H9 (cell line): ENCODE measurements at regions not wholly inside any gene's neighbourhood (a gene's known extent, or its start where the extent isn't known, plus 50 kb on each side); places are given as distances from the start of the nearest gene placed in this dataset.
A peak's percentile ranks its signal among the peaks of the same experiment; 100 is the strongest.

ENCODE experiments used
- DNase-seq: peaks from one replicate; pipeline ENCODE4 v3.0.0-alpha.2; 2017
- H2AFZ ChIP-seq: one replicate; pipeline ENCODE4 v1.6.1; 2013; ENCODE audit warnings: mild to moderate bottlenecking, low read length, control low read depth, moderate library complexity
- H2AK5ac ChIP-seq: 2 replicates; pipeline ENCODE4 v1.6.1; 2013; ENCODE audit warnings: low read length, control low read depth, mixed read lengths; ENCODE audit not compliant: insufficient read length
- H2BK120ac ChIP-seq: one replicate; pipeline ENCODE4 v1.6.1; 2013; ENCODE audit warnings: low read depth, mild to moderate bottlenecking, low read length, control low read depth, inconsistent platforms; ENCODE audit not compliant: poor library complexity, severe bottlenecking
- H2BK12ac ChIP-seq: 2 replicates; pipeline ENCODE4 v1.6.1; 2013; ENCODE audit warnings: low read length, control low read depth, mixed read lengths, low read depth; ENCODE audit not compliant: insufficient read length
- H2BK15ac ChIP-seq: 2 replicates; pipeline ENCODE4 v1.6.1; 2013; ENCODE audit warnings: low read depth, low read length, control low read depth
- H2BK20ac ChIP-seq: one replicate; pipeline ENCODE4 v1.6.1; 2013; ENCODE audit warnings: low read depth, mild to moderate bottlenecking, low read length, control low read depth, inconsistent platforms; ENCODE audit not compliant: poor library complexity, severe bottlenecking
- H2BK5ac ChIP-seq: 2 replicates; pipeline ENCODE4 v1.6.1; 2013; ENCODE audit warnings: low read length, control low read depth, mixed read lengths; ENCODE audit not compliant: insufficient read length
- H3K14ac ChIP-seq: 2 replicates; pipeline ENCODE4 v1.6.1; 2013; ENCODE audit warnings: low read length, control low read depth; ENCODE audit not compliant: insufficient read depth
- H3K18ac ChIP-seq: 2 replicates; pipeline ENCODE4 v1.6.1; 2013; ENCODE audit warnings: low read depth, mild to moderate bottlenecking, mixed read lengths, low read length, control low read depth; ENCODE audit not compliant: insufficient read length
- H3K23ac ChIP-seq: 2 replicates; pipeline ENCODE4 v1.6.1; 2013; ENCODE audit warnings: low read length, control low read depth, mixed read lengths, low read depth; ENCODE audit not compliant: insufficient read length
- H3K23me2 ChIP-seq: 2 replicates; pipeline ENCODE4 v1.6.1; 2013; ENCODE audit warnings: low read depth, mild to moderate bottlenecking, mixed read lengths, low read length, control low read depth; ENCODE audit not compliant: insufficient read length, poor library complexity, severe bottlenecking
- H3K27ac ChIP-seq: 2 replicates; pipeline ENCODE4 v1.5.1; 2013; ENCODE audit warnings: low read length, control low read depth, mixed read lengths, low read depth; ENCODE audit not compliant: insufficient read length
- H3K27me3 ChIP-seq: 2 replicates; pipeline ENCODE4 v1.6.1; 2013; ENCODE audit warnings: low read length, control low read depth, inconsistent platforms; ENCODE audit not compliant: insufficient read depth
- H3K4ac ChIP-seq: 2 replicates; pipeline ENCODE4 v1.6.1; 2013; ENCODE audit warnings: low read depth, mild to moderate bottlenecking, control low read depth, inconsistent platforms, low read length, moderate library complexity
- H3K4me1 ChIP-seq: 2 replicates; pipeline ENCODE4 v1.6.1; 2013; ENCODE audit warnings: low read length, control low read depth, inconsistent platforms; ENCODE audit not compliant: insufficient read depth
- H3K4me2 ChIP-seq: 2 replicates; pipeline ENCODE4 v1.6.1; 2013; ENCODE audit warnings: low read length, control low read depth, mixed read lengths; ENCODE audit not compliant: insufficient read length, insufficient read depth
- H3K56ac ChIP-seq: 2 replicates; pipeline ENCODE4 v1.6.1; 2013; ENCODE audit warnings: low read depth, mild to moderate bottlenecking, mixed read lengths, low read length, control low read depth; ENCODE audit not compliant: insufficient read length
- H3K79me1 ChIP-seq: 2 replicates; pipeline ENCODE4 v1.6.1; 2013; ENCODE audit warnings: low read depth, mild to moderate bottlenecking, moderate library complexity, low read length, control low read depth, inconsistent platforms; ENCODE audit not compliant: insufficient read depth, poor library complexity, severe bottlenecking
- H3K79me2 ChIP-seq: 2 replicates; pipeline ENCODE4 v1.6.1; 2013; ENCODE audit warnings: low read length, control low read depth, inconsistent platforms; ENCODE audit not compliant: insufficient read depth
- H3K9ac ChIP-seq: 2 replicates; pipeline ENCODE4 v1.6.1; 2013; ENCODE audit warnings: low read length, control low read depth, mixed read lengths; ENCODE audit not compliant: insufficient read length; ENCODE audit errors: extremely low read depth
- H3K9me3 ChIP-seq: one replicate; pipeline ENCODE4 v1.6.1; 2013; ENCODE audit warnings: low read depth, low read length, inconsistent platforms; ENCODE audit not compliant: control insufficient read depth
- H3T11ph ChIP-seq: one replicate; pipeline ENCODE4 v1.6.1; 2013; ENCODE audit warnings: mild to moderate bottlenecking, low read length, control low read depth, inconsistent platforms
- H4K20me1 ChIP-seq: one replicate; pipeline ENCODE4 v1.6.1; 2013; ENCODE audit not compliant: control insufficient read depth, insufficient read length, insufficient read depth
- H4K5ac ChIP-seq: 2 replicates; pipeline ENCODE4 v1.6.1; 2013; ENCODE audit warnings: low read depth, mild to moderate bottlenecking, mixed read lengths, low read length, control low read depth; ENCODE audit not compliant: insufficient read length
- H4K8ac ChIP-seq: replicated peaks from 2 replicates; pipeline ENCODE4 v1.6.1; 2013; ENCODE audit warnings: low read length, control low read depth, mixed read lengths, low read depth; ENCODE audit not compliant: insufficient read length
- H4K91ac ChIP-seq: 2 replicates; pipeline ENCODE4 v1.6.1; 2013; ENCODE audit warnings: low read depth, mild to moderate bottlenecking, moderate library complexity, mixed read lengths, low read length, control low read depth; ENCODE audit not compliant: insufficient read length
- H3K27ac Mint-ChIP-seq, 3 experiments: 2 replicates in 2 of 3; 3 replicates in 1 of 3; pipeline ENCODE4 v1.8.0; 2020 to 2021; ENCODE audit warnings: mixed read lengths in 3 of 3, mild to moderate bottlenecking in 1 of 3, moderate library complexity in 1 of 3
- H3K27me3 Mint-ChIP-seq: 2 replicates; pipeline ENCODE4 v1.8.0; 2021; ENCODE audit warnings: low read depth, mild to moderate bottlenecking, moderate library complexity, mixed read lengths
- H3K36me3 Mint-ChIP-seq, 3 experiments: 2 replicates in 2 of 3; 3 replicates in 1 of 3; pipeline ENCODE4 v1.8.0; 2020 to 2021; ENCODE audit warnings: low read depth in 3 of 3, mixed read lengths in 3 of 3; ENCODE audit not compliant: insufficient read depth in 1 of 3
- H3K4me1 Mint-ChIP-seq, 2 experiments: 2 replicates each; pipeline ENCODE4 v1.8.0; 2020; ENCODE audit warnings: mixed read lengths in 2 of 2
- H3K4me3 Mint-ChIP-seq, 2 experiments: 2 replicates in 1 of 2; 3 replicates in 1 of 2; pipeline ENCODE4 v1.8.0; 2020 to 2021; ENCODE audit warnings: mild to moderate bottlenecking in 2 of 2, mixed read lengths in 2 of 2, moderate library complexity in 1 of 2
- H3K9me3 Mint-ChIP-seq, 2 experiments: 2 replicates in 1 of 2; 3 replicates in 1 of 2; pipeline ENCODE4 v1.8.0; 2020; ENCODE audit warnings: mild to moderate bottlenecking in 2 of 2, mixed read lengths in 2 of 2, moderate library complexity in 1 of 2
- WGBS: extraction: QIAGEN DNeasy Blood & Tissue Kit; methylation state at CpG from one replicate; pipeline ENCODE4 v1.1.7; 2013; ENCODE audit warnings: missing lambda C conversion rate, low lambda C conversion rate, mixed read lengths; ENCODE audit not compliant: insufficient read length; ENCODE audit errors: extremely low coverage; 5-methylcytosine and 5-hydroxymethylcytosine counted together
- TF ChIP-seq, protein P1 (sequence below): fragments of 200-600 bp; sonication (generic); conservative IDR thresholded peaks from 3 replicates; pipeline ENCODE4 v1.8.0; 2021; ENCODE audit warnings: antibody characterized with exemption, mild to moderate bottlenecking

DNA sequence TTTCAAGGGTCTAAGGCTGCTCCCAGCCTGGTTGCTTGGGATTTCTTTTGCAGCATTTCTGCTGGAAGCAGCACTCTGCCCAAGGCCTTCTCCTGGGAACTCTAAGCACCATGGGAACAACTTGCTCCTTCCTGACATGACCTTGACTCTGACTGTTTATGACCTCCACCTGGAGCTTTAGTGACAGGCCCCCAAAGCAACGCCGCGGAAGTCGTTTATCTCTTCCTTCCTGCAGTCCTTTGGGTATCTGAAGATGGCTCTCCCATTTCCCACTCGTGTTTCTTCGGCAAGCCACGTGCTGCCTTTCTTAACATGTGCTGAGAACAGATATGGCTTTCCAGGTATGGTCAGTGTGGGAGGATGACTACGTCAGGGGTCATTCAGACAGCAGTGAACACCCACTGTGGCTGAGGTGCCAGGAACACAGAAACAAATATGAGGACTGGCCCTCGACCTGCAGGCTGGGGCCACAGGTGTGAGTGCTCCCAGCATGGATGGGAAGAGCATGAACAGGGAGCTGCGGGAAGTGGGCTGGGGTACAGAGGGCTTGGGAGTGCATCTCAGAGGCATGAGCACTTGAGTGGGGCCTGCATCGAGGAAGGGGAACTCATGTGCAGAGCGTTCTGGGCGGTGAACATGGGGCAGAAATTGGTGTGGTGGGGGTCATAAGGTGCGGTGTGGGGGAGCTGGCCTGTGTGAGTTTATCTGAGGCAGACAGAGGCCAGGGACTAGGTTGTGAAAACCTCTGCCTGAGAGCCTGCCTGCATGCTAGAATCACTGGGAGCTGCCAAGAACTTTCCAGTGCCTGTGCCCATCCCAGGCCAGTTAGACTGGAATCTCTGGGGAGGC is 140.5 kb downstream of the TSN start:
- DNase-seq = no peak
- Histone ChIP-seq H3K18ac (no peak overlapping the region), H2BK15ac (no peak overlapping the region), H3K4me2 (no peak overlapping the region), H3K9me3 (no peaks in the 10 kb centered on the region), H3K4me1 (no peaks in the 10 kb centered on the region), H4K91ac (no peak overlapping the region), H3K27me3 (no peaks in the 10 kb centered on the region), H3K23me2 (no peaks in the 10 kb centered on the region), H4K20me1 (no peaks in the 10 kb centered on the region), H2BK12ac (no peak overlapping the region), H4K5ac (no peak overlapping the region), H4K8ac (no peak overlapping the region), H3T11ph (no peak overlapping the region), H3K14ac (no peak overlapping the region), H2AFZ (no peak overlapping the region), H2BK5ac (no peak overlapping the region), H3K79me2 (no peaks in the 10 kb centered on the region), H3K79me1 (no peaks in the 10 kb centered on the region), H3K23ac (no peak overlapping the region), H2BK120ac (no peak overlapping the region), H3K56ac (no peak overlapping the region), H3K9ac (no peak overlapping the region), H2AK5ac (no peak overlapping the region), H2BK20ac (no peak overlapping the region), H3K4ac (no peak overlapping the region), H3K27ac (no peak overlapping the region)
- WGBS = no CpG with 5 or more reads among the region's 14 CpGs
- H3K27ac Mint-ChIP-seq = peak overlapping the region in 1 of 3 experiments; percentile 8; a peak in 1 of 7 replicates
- peaks cover 5% of the 10 kb centered on the region; the same call in 1 of the 2 replicates for H3K27me3 Mint-ChIP-seq
- H3K4me1 Mint-ChIP-seq = no peaks in the 10 kb centered on the region
- TF ChIP-seq, protein P1, sequence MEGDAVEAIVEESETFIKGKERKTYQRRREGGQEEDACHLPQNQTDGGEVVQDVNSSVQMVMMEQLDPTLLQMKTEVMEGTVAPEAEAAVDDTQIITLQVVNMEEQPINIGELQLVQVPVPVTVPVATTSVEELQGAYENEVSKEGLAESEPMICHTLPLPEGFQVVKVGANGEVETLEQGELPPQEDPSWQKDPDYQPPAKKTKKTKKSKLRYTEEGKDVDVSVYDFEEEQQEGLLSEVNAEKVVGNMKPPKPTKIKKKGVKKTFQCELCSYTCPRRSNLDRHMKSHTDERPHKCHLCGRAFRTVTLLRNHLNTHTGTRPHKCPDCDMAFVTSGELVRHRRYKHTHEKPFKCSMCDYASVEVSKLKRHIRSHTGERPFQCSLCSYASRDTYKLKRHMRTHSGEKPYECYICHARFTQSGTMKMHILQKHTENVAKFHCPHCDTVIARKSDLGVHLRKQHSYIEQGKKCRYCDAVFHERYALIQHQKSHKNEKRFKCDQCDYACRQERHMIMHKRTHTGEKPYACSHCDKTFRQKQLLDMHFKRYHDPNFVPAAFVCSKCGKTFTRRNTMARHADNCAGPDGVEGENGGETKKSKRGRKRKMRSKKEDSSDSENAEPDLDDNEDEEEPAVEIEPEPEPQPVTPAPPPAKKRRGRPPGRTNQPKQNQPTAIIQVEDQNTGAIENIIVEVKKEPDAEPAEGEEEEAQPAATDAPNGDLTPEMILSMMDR = no peak
- H3K36me3 Mint-ChIP-seq = peaks cover 4 to 7% (median 5%) of the 10 kb centered on the region in 3 experiments; a peak in 6 of 7 replicates
- H3K9me3 Mint-ChIP-seq = peaks cover 6 to 11% of the 10 kb centered on the region in 2 experiments
- H3K4me3 Mint-ChIP-seq = no peak overlapping the region
